SK-N-SH (cell line): ENCODE measurements at regions not wholly inside any gene's neighbourhood (a gene's known extent, or its start where the extent isn't known, plus 50 kb on each side); places are given as distances from the start of the nearest gene placed in this dataset.

Experiments used
- CTCF ChIA-PET: fragments of 300-600, 350-600 bp; formaldehyde crosslinking; extraction: SDS; loops from one replicate; lab custom pipeline; 2021; lab: Yijun Ruan, JAX
- POLR2A ChIA-PET: fragments of 350-600 bp; sonication (Branson Sonifier 250); formaldehyde crosslinking; extraction: SDS; loops from one replicate; lab custom pipeline; 2020; ENCODE audit warnings: antibody characterized with exemption, inconsistent platforms; lab: Yijun Ruan, JAX
- DNase-seq: peaks from one replicate; pipeline ENCODE4 v3.0.0; 2012
- H2AFZ ChIP-seq: fragments of 200-600 bp; sonication (generic); 2 replicates; pipeline ENCODE4 v1.8.1; 2016; ENCODE audit warnings: antibody characterized with exemption, mild to moderate bottlenecking, low read depth
- H3F3A ChIP-seq: fragments of 200-600 bp; sonication (generic); replicated peaks from 2 replicates; pipeline ENCODE3; 2016; ENCODE audit warnings: antibody characterized with exemption, mild to moderate bottlenecking; ENCODE audit not compliant: insufficient read depth
- H3K27ac ChIP-seq, 2 experiments: fragments of 200-500 bp in 1 of 2; fragments of 200-600 bp in 1 of 2; sonication (Bioruptor generic) in 1 of 2; sonication (generic), shearing (Covaris generic) in 1 of 2; 2 replicates each; pipeline versions ENCODE4 v1.5.1 to v1.6.1; 2014 to 2016; ENCODE audit warnings: low read depth in 2 of 2, inconsistent platforms in 1 of 2, low read length in 1 of 2, mild to moderate bottlenecking in 1 of 2, mixed read lengths in 1 of 2
- H3K27me3 ChIP-seq: fragments of 200-600 bp; sonication (generic), shearing (Covaris generic); 2 replicates; pipeline ENCODE4 v1.6.1; 2016; ENCODE audit warnings: mixed run types; ENCODE audit not compliant: insufficient read depth
- H3K36me3 ChIP-seq, 2 experiments: fragments of 200-500 bp in 1 of 2; fragments of 200-600 bp in 1 of 2; sonication (Bioruptor generic) in 1 of 2; sonication (generic) in 1 of 2; replicated peaks in 1 of 2; 2 replicates each; pipeline versions ENCODE3 to v1.5.1; 2014 to 2016; ENCODE audit warnings: low read length in 1 of 2, mild to moderate bottlenecking in 1 of 2; ENCODE audit not compliant: insufficient read depth in 2 of 2, control insufficient read depth in 1 of 2
- H3K4me1 ChIP-seq, 2 experiments: fragments of 200-500 bp in 1 of 2; fragments of 200-600 bp in 1 of 2; sonication (Bioruptor generic) in 1 of 2; sonication (generic), shearing (Covaris generic) in 1 of 2; 2 replicates each; pipeline versions ENCODE4 v1.5.1 to v1.6.1; 2014 to 2016; ENCODE audit warnings: low read depth in 1 of 2, low read length in 1 of 2, mixed run types in 1 of 2; ENCODE audit not compliant: insufficient read depth in 2 of 2, control insufficient read depth in 1 of 2
- H3K4me2 ChIP-seq: fragments of 200-600 bp; sonication (generic), shearing (Covaris generic); 2 replicates; pipeline ENCODE4 v1.6.1; 2017; ENCODE audit warnings: mixed run types
- H3K4me3 ChIP-seq, 2 experiments: fragments of 200-500 bp in 1 of 2; fragments of 200-600 bp in 1 of 2; sonication (Bioruptor generic) in 1 of 2; sonication (generic), shearing (Covaris generic) in 1 of 2; 2 replicates each; pipeline versions ENCODE4 v1.5.1 to v1.8.1; 2014 to 2016; ENCODE audit warnings: low read depth in 2 of 2, inconsistent platforms in 1 of 2, low read length in 1 of 2, mild to moderate bottlenecking in 1 of 2, mixed read lengths in 1 of 2, moderate library complexity in 1 of 2
- H3K79me2 ChIP-seq: fragments of 200-600 bp; sonication (generic); 2 replicates; pipeline ENCODE4 v1.8.1; 2017; ENCODE audit warnings: mild to moderate bottlenecking; ENCODE audit not compliant: insufficient read depth
- H3K9ac ChIP-seq: fragments of 200-600 bp; sonication (generic); 2 replicates; pipeline ENCODE4 v1.6.1; 2017; ENCODE audit warnings: mixed run types
- H3K9me2 ChIP-seq: fragments of 200-600 bp; sonication (generic); 2 replicates; pipeline ENCODE4 v1.6.1; 2017; ENCODE audit warnings: mixed run types
- H3K9me3 ChIP-seq: fragments of 200-600 bp; sonication (generic); 2 replicates; pipeline ENCODE4 v1.6.1; 2017; ENCODE audit warnings: mixed run types, mild to moderate bottlenecking, moderate library complexity
- H4K20me1 ChIP-seq: fragments of 200-600 bp; sonication (generic); 2 replicates; pipeline ENCODE4 v1.6.1; 2017; ENCODE audit warnings: mild to moderate bottlenecking, mixed run types; ENCODE audit not compliant: insufficient read depth
- EP300 ChIP-seq, 2 experiments: IDR thresholded peaks; 2 replicates each; pipeline versions ENCODE4 v1.4.0 to v1.6.1; 2012; ENCODE audit warnings: borderline replicate concordance in 1 of 2, low read depth in 1 of 2, low read length in 1 of 2
- FOXJ3 ChIP-seq: sonication (generic); formaldehyde crosslinking; IDR thresholded peaks from 2 replicates; pipeline ENCODE4 v1.5.1; 2020; ENCODE audit warnings: mild to moderate bottlenecking, missing genetic modification reagents
- MXI1 ChIP-seq: IDR thresholded peaks from 2 replicates; pipeline ENCODE4 v1.6.1; 2012; ENCODE audit warnings: mild to moderate bottlenecking, low read depth, low read length, improper control_type of control experiment
- NFIC ChIP-seq: IDR thresholded peaks from 2 replicates; pipeline ENCODE4 v1.4.0; 2012; ENCODE audit warnings: borderline replicate concordance
- POLR2AphosphoS5 ChIP-seq: IDR thresholded peaks from 2 replicates; pipeline ENCODE4 v1.6.1; 2012; ENCODE audit warnings: low read depth, low read length
- RCOR1 ChIP-seq: fragments of 150-350 bp; IDR thresholded peaks from 2 replicates; pipeline ENCODE4 v1.6.1; 2017; ENCODE audit warnings: antibody characterized with exemption, low read length
- SMC3 ChIP-seq: IDR thresholded peaks from 2 replicates; pipeline ENCODE4 v1.6.1; 2012; ENCODE audit warnings: low read depth, low read length, improper control_type of control experiment
- TAF1 ChIP-seq: IDR thresholded peaks from 2 replicates; pipeline ENCODE4 v1.6.1; 2012; ENCODE audit warnings: low read depth, mild to moderate bottlenecking, low read length, moderate library complexity, borderline replicate concordance
- TEAD4 ChIP-seq: IDR thresholded peaks from 2 replicates; pipeline ENCODE4 v1.4.0; 2012; ENCODE audit warnings: mild to moderate bottlenecking, borderline replicate concordance; ENCODE audit not compliant: insufficient read depth
- WGBS: methylation state at CpG from one replicate; pipeline ENCODE4 v1.1.6; 2017; ENCODE audit warnings: low lambda C conversion rate; 5-methylcytosine and 5-hydroxymethylcytosine counted together
- TF ChIP-seq, protein P1 (sequence below): fragments of 150-350 bp; IDR thresholded peaks from 2 replicates; pipeline ENCODE4 v1.6.1; 2017; ENCODE audit warnings: antibody characterized with exemption, low read length, low read depth, borderline replicate concordance
- TF ChIP-seq, protein P2 (sequence below): IDR thresholded peaks from 2 replicates; pipeline ENCODE4; 2012

DNA sequence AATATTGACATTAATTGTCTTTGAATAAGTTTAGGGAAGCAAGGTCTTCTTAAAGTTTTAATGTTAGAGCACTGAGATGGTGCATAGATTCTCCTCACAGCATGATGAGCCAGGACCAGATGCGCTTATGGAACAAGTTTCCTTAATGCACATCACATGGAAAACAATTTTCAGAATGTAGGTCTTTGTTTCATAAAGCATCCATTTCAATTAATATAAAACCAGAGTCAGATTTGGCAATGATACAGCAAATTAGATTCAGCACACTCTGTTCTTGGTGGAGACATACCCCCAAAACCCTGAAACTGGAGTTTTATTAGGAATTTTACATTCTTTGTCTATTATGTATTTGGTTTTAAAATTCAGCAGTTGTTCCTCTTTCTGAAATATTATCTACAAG, 402.1 kb upstream of the SEMA6A start:
- CTCF ChIA-PET: no interaction called here
- H3K9me3 ChIP-seq: peaks cover 3% of the 10 kb centered on the region; the same call in 1 of the 2 replicates
- no peak overlapping the region for H2AFZ ChIP-seq
- POLR2A ChIA-PET: no interaction called here
- H3K9me2 ChIP-seq: no peaks in the 10 kb centered on the region
- no peaks in the 10 kb centered on the region for H3K79me2 ChIP-seq
- no peaks in the 10 kb centered on the region for H4K20me1 ChIP-seq
- peaks cover 0 to 3% of the 10 kb centered on the region in 2 experiments for H3K36me3 ChIP-seq
- no peaks in the 10 kb centered on the region for H3K27me3 ChIP-seq
- no peak overlapping the region for H3K4me2 ChIP-seq
- TF ChIP-seq POLR2AphosphoS5 (no peak), FOXJ3 (CRISPR knock-in tag) (no peak), EP300 (IDR thresholded peaks at IDR 0.05; ENCODE audit: borderline replicate concordance in 1 of 2, low read depth in 1 of 2, low read length in 1 of 2) (no peak), RCOR1 (no peak), MXI1 (no peak), NFIC (no peak), SMC3 (no peak)
- TF ChIP-seq, protein P1, sequence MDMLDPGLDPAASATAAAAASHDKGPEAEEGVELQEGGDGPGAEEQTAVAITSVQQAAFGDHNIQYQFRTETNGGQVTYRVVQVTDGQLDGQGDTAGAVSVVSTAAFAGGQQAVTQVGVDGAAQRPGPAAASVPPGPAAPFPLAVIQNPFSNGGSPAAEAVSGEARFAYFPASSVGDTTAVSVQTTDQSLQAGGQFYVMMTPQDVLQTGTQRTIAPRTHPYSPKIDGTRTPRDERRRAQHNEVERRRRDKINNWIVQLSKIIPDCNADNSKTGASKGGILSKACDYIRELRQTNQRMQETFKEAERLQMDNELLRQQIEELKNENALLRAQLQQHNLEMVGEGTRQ: no peak
- H3K4me3 ChIP-seq: no peak overlapping the region
- no peak overlapping the region for H3K9ac ChIP-seq
- no peak overlapping the region for H3K27ac ChIP-seq
- WGBS: 60% methylated on average over 1 of the region's 1 CpG
- H3K4me1 ChIP-seq: no peaks in the 10 kb centered on the region
- DNase-seq: no peak
- no peaks in the 10 kb centered on the region for H3F3A ChIP-seq

DNA sequence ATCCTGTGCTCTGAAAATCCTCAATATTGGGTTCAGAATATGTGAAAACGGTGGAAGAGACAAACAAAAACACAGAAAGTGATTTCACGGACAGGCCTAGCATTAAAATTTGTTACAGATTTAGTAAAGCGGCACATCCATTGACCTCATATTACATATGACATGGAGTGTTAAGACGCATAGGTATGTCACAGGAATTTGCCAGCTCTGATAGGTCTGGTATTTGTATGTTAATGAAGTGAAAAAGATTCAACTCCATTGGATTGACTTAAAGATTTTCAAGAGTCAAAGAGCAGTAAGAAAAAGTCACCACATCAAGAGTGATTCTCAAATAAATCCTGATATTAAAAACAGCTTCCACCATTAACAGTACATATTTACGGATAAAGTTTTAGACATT, 396.5 kb upstream of the SEMA6A start:
- POLR2A ChIA-PET: no interaction called here
- DNase-seq: no peak
- peaks cover 0 to 2% of the 10 kb centered on the region in 2 experiments; a peak in 2 of 4 replicates for H3K4me1 ChIP-seq
- no peak overlapping the region for H3K27ac ChIP-seq
- H2AFZ ChIP-seq: no peak overlapping the region
- no peak overlapping the region for H3K4me2 ChIP-seq
- no peaks in the 10 kb centered on the region for H3K27me3 ChIP-seq
- no peaks in the 10 kb centered on the region for H4K20me1 ChIP-seq
- H3K36me3 ChIP-seq: peaks cover 0 to 3% of the 10 kb centered on the region in 2 experiments
- no peaks in the 10 kb centered on the region for H3F3A ChIP-seq
- TF ChIP-seq, protein P2, sequence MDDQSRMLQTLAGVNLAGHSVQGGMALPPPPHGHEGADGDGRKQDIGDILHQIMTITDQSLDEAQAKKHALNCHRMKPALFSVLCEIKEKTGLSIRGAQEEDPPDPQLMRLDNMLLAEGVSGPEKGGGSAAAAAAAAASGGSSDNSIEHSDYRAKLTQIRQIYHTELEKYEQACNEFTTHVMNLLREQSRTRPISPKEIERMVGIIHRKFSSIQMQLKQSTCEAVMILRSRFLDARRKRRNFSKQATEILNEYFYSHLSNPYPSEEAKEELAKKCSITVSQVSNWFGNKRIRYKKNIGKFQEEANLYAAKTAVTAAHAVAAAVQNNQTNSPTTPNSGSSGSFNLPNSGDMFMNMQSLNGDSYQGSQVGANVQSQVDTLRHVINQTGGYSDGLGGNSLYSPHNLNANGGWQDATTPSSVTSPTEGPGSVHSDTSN: no peak
- TF ChIP-seq TAF1 (no peak), TEAD4 (no peak)
- CTCF ChIA-PET: no interaction called here
- H3K9ac ChIP-seq: no peak overlapping the region
- no peaks in the 10 kb centered on the region for H3K9me2 ChIP-seq
- no peaks in the 10 kb centered on the region for H3K79me2 ChIP-seq
- peaks cover 2% of the 10 kb centered on the region; the same call in 1 of the 2 replicates for H3K9me3 ChIP-seq
- WGBS: 51% methylated on average over 5 of the region's 5 CpGs
- H3K4me3 ChIP-seq: no peak overlapping the region
